Hippocampal formation (tissue), 2 donors: ENCODE measurements at regions not wholly inside any gene's neighbourhood (a gene's known extent, or its start where the extent isn't known, plus 50 kb on each side); places are given as distances from the start of the nearest gene placed in this dataset.

Experiments used
- DNase-seq, 2 donors: peaks; one replicate each; lab custom pipeline; 2025; lab: John Stamatoyannopoulos, UW

DNA sequence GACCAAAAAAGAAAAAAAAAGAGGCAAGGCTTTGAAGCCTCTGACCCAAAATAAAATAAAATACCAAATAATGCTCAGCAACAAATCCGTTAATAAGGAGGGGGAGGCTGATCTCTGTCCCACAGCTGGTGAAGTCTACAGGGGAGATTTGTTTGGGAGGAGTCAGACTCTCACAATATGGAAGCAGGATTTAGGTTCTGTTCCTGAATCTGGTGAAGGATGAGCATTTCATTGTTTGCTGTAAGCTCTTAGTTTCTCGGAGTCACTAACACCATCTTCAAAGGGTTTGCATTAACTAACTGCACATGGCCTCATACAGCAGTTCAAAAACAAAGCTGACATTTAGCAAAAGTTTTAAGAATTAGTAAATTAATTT lies 339.4 kb upstream of the TNP1 start:
- DNase-seq: no peak

DNA sequence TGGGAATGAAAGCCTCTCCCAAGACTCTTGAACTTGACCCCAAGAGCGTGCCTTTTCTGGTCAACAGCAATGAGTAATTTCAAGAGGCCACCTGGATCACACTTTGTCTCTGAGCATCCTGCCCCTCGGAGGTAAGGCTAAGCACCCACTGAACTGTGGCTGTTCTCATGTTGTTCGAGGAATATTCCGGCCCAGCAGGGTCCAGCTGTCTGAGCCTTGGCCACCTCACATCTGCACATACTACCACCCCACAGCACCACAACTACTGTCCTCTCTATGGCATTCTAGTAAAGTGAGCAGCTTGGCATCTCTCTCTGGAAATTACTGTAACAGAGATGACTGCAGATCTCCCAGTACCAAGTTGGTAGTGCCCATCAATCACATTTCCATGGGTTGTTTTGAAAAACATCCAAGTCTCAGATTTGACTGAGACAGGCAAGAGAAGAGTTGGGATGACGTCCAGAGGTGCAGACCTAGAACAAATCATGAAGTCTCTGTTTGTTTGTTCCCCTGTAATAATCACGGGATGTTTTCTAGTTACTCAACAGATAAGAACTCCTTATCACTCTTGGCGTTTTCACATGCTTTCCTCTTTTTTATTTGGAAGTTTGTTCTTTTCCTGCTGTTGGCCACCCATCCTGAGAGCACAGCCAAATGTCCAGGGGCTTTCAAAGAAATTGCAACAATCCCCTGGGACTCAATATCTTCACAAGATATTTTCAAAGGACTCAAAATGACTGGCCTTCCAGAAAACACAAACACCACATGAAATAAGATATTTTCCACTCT lies 336.0 kb upstream of the TNP1 start:
- DNase-seq: no peak

DNA sequence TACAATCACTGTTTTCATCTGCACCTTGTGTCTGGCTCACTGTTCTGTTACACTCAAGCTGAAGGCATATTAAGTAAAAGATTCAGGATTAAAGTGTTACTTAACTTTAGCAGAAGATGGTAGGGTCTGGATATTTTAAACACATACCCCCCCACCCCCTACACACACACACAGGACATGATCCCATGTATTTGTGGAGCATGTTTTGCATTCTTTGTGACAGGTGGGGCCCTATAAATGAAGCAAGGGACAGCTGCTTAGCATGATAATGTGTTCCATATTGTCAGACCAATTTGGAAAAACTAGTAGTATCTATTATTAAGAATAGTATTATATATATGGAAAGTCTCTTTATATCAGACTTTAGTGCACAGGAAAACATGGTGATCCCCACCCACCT lies 335.2 kb upstream of the TNP1 start:
- no peak for DNase-seq

DNA sequence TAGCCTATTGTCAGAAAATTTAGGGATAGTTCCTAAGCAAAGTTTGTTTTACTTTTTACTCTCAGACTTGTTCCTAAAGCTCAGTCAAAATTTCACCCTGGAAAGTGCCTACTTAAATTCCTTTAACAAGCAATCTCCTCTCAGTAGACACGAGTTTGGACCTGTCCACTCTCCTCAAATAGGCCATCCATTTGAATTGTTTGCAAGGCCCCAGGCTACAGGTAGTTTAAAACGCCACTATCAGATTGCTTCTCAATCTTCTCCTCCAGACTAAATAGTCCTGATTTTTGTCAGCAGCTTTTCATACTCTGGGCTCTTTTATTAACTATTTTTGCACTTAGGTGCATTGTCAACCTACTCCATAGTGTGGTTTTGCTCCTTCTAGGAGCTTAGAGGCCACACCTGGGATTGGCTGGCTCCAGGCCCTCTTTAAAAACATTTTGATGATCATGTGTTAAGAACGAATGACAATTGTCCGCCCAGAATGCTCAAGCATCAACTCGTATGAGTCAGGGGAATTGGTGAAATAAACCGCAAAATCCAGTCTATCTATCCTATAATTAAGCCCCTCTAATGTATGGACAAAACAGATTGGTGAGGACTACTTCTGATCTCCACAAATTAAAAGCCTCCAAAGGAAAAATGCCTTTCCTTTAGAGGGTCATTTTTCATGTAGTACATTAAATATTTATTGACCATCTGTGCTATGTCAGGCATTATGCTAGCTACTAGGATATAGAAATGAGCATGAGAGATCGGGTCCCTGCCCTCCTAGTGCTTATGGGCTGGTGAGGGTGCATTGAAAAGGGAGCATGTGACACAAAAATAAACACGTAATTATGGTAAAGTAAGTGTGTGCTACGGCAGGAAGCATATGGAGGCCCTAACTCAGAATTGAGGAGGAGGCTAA lies 333.8 kb upstream of the TNP1 start:
- no peak for DNase-seq

DNA sequence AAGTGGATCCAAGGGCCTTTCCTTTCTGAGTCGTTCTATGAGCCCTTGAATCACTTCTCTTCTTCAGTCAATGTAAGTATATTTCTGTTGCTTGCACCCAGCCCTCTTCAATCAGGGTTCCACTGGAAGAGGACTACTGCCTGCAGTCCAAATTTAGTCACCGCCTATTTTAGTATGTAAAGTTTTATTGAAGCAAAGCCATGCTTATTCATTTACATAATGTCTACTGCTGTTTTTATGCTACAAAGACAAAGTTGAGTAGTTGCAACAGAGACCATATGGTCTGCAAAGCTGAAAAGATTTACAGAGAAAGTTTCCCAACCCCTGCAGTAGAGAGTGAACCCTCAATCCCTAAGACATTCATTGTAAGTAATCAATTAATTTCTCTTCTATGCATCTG lies 332.5 kb upstream of the TNP1 start:
- peak in 1 of 2 donors; percentile 11 for DNase-seq

DNA sequence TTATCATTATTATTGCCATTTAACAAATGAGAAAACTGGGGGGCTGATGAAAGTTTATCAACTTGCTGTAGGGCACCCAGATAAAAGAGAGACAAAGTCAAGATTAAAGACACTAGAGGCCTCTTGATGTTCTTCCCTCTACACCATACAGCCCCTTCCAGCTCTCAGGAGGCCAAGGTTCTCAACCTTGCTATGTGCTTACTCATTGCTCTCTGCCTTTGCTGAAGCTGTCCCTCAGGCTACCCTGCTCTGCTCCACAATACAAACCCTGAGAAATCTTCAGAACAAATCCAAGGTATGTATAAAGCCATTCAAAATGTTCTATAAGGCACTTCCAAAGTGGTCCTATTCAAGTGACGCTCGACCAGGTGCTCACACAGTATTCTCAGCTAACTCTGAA lies 329.9 kb upstream of the TNP1 start:
- no peak for DNase-seq

DNA sequence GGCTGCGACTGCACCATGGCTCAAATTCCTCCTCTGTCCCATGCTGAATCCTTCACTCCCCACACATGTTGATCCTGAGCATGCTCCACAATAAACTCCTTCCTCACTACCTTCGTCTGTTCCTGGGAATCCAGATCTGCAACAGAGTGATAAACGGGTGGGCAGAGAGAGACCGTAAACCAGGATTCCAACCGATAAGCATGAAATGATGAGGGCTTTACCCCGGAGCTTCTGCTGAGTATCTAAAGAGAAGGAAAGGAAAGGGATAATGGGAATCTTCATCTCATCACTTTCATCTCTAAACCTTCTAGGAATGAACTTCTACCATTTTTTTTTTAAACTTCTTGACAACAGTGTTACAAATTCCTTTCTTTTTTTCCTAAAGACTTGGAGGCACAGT lies 329.3 kb upstream of the TNP1 start:
- no peak for DNase-seq

DNA sequence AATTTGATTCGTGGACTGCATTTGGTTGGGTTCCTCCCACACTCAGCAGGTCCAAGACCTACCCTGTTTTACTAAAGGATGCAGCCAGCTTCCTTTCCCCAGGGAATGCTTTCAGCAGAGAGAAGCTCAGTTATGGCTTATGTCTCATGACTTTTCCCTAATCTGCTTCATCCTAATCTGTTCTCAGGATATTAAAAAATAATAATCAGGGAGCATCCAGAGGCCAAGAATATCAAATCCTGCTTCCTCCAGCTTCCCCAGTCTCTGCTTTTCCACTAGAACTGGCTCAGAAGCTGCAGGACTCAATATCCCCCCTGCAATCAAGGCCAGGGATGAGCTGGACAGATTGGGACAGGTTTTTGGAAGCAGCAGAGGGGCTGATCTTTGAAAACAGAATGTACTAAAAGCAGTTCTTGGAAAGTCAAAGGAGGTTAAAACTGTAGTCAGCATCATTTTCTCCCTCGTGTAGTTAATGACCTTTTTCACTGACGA lies 326.9 kb upstream of the TNP1 start:
- DNase-seq: no peak

DNA sequence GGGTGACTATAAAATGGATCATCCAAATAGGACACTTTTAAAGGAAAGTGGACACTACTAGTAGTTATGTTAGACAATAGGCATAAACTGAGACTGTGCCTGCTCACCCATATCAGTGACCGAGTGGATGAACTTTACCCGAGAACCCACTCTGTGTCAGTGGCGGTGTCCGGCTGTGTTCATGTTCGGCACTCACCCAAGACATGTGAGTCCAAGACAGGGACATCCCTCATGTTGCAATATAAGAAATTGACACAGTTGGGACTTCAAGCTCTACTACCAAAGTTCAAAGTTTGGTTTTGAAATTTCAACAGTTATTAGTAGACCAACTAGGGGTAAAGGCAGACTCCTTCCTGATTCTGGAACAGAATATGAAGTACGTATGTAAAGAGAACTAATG lies 326.3 kb upstream of the TNP1 start:
- DNase-seq: no peak

DNA sequence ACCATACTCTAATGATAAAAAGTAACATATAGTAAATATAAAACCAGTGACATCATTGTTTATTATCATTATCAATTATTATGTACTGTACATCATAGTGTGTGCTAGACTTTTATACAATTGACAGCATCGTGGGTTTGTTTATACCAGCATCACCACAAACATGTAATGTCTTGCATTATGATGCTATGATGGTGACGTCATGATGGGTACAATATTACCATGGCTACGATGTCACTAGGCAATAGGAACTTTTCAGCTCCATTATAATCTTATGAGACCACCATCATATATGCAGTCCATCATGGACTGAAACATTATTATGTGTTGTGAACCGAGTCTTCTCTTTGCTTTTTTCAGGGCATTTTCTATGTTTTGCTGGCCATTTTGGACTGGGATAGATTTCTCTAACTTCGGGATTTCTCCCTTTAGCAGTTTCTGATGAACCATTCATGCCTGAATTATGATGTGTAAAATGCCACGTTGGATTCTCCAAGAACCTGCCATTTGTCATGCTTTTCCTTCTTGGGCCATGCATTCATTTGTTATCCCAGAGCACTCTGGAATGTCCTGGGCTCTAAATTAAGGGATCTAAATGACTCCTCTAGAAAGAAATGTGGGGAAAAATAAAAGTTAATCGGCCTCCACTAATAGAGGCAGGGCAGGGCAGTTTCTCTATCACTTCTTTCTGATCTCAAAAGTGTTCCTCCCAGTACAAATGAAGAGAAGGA lies 325.6 kb upstream of the TNP1 start:
- DNase-seq: no peak

DNA sequence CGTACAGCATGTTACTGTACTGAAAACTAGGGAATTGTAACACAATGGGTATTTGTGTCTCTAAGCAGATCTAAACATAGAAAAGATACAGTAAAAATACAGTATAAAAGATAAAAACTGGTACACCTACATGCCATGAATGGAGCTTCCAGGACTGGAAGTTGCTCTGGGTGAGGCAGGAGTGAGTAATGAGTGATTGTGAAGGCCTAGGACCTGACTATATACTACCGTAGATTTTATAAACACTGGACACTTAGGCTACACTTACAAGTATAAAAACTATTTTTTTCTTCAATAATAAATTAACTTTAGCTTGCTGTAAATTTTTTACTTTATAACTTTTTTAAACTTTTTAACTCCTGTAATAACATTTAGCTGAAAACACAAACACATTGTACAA lies 324.4 kb upstream of the TNP1 start:
- DNase-seq: no peak

DNA sequence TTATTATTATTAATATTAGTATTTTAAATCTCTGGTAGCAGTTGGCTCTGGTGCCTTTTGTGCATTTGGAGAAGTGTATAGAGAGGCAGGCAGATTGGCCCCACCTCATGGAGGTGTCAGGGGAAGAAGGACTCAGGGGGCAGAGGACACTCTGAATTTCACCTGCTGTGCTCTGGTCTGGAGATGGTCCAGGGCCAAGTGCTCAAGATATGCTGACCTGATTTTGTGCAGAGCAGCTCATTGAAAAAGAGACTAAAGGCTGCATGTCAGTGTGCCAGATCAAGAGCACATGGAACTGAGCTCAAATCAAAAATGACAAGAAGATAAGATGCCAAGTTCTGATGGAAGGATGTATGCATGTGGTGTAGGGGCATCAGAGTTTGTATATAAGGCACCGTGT lies 323.6 kb upstream of the TNP1 start:
- DNase-seq: no peak

DNA sequence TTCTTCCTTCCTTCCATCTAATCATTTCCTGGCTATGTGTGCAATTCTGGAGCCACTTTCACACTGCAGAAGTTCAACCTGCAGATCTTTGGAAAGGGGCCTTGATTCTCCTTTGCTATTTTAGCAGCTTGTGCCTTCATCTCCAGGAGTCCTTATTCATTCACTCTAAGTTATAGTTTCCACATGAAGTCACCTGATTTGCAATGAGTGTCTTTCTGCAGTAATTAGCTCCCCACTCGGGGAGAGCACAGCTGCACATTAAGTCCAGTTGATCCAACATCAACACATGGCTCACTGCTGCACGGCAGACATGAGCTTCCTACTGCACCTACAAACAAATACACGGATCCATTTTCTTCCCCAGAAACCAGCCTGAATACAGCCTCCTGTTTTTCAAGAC lies 323.1 kb upstream of the TNP1 start:
- DNase-seq: no peak

DNA sequence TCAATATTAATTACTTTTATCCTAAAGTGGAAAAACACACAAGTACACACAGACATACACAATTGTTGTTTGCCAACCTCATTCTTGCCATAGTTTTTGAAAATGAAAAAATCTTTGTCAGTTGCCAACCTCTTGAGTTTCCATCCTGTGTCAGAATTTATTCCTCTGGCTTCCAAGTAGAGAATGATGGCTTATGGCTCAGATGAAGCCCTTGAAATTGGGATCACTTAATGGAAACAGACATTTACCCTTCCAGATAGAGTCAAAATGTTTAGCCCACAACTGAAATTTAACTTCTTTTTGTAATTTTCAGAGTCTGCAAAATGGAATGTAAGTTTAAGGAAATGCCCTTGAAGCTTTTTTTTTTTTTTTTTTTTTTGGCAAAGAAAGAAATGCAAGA lies 321.6 kb upstream of the TNP1 start:
- no peak for DNase-seq

DNA sequence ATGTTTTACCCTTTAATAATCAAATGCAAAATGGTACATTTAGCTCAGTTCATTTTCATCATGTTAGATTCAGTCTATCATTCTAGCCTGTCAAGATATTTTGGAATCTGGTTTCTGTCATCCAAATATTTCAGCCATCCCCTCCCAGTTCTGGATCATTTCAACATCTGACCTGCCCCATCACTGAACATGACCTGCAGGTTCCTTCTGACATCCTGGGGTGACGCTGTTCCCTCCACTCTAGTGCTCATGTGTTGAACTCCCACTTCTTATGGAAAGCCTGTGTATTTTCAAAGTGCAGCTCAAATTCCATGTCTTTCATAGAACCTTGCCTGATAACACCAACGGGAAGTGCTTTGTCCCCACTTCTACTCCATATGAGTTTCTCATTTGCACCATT lies 320.0 kb upstream of the TNP1 start:
- no peak for DNase-seq

DNA sequence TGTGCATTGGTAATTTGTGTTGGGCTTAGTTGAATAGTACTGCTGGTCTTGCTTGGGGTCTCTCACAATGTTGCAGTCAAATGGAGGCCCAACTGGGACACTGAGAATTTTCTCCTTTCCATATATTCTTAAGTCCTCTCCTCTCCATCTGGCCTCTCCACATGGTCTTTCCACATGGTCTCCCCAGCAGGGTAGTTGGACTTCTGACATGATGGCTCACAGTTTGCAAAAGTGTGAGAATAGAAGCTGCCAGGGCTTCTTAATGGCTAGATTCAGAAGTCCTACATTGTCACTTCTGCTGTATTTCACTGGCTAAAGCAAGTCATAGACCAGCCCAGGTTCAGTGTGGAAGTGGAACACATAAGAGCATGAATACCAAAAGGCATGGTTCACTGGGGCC lies 318.5 kb upstream of the TNP1 start:
- no peak for DNase-seq

DNA sequence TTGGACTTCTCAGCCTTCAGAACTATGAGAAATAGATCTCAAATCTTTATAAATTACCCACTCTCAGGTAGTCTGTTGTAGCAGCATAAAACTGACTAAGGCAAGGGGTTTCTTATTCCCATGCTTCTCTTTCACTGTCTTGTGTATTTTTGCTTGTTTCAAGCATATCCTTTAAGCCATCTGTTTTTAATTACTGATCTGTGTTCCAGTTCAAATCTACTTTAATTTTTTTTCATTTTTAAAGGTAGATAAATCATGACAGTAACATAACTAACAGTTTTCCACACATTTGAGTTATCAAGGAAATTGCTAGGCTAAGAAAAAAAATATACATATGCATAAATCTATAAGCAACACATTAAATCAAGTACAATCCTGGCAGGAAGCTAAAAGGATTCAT lies 317.9 kb upstream of the TNP1 start:
- DNase-seq: no peak

DNA sequence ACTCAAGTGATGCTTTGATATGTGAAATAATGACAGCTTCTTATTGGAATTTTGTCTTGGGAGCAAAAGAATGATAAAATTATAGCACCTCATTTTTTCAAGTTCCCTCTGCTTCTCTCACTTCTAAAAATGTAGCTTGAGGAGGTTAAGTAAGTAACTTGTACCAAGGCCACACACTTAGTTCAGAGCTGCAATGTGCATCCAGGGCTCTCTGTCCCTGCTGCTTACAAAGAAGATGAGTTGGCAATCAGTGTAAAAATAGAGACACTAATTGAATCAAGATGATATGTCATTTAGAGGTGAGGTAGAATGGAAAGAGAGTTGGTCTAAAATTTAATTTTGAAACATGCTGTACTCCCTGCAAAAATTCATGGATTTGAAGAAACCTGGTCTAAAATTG lies 312.0 kb upstream of the TNP1 start:
- DNase-seq: no peak

DNA sequence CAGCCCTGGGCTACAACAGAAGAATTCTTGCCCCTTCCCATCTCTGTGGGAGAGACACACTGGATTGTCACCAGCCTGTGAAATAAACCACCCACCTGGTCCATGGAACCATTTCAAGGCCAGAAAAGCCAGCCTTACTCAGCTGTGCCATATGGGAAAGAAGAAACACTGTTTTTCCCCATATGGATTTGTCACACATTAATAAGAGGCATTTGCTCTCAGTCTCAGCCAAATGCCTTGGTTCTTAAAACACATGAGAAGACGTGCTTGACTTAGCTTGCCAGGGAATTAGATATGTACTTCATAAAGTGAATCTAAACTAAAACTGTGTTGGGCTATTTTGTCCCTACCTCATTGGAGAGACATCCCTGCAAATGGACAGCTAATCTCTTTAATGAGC lies 308.6 kb upstream of the TNP1 start:
- peak in 1 of 2 donors; percentile 8 for DNase-seq

DNA sequence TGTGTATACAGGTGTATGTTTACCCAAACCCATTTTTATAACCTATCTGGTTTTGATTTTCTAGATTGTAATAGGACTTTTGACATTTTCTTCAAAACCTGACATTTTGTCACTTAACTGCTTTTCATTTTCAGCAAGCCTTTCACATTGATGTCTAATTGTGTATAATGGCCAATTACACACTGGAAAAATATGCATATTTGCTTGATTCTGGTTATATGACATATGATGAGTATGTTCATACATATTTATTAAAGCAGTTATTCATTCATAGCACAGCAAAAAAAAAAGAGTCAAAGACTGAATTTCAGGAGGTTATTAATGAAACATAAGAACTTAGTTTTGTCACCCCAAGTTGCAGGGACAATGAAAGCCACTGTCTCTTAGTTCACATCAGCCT lies 307.7 kb upstream of the TNP1 start:
- no peak for DNase-seq

DNA sequence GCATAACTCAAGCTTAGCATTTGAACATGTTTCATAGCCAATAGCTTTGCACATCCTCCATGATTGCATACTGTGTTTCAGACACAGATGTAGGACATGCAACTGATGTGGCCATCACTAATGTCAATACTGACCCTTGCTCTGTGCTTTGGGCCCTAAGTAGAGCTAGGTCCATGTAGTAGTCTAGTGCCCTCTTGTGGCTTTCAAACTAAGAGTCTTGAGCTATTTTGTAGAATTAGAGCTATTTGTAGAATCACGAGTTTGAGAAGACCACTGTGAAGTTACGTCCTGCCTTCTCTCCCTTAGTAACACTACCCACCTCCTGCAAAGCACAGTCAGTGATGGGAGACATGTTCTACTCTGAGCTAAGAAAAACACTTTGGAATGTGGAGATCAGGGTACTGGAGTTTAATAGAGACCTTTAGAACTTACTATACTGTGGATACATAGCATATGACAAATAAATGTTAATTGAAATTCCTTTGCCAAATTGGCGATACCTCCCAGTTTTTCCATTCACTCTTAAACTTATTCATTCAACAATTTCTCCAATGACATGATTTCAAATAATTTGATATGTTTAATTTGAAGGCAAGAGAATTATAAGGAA lies 306.5 kb upstream of the TNP1 start:
- peak in 1 of 2 donors; percentile 64 for DNase-seq

DNA sequence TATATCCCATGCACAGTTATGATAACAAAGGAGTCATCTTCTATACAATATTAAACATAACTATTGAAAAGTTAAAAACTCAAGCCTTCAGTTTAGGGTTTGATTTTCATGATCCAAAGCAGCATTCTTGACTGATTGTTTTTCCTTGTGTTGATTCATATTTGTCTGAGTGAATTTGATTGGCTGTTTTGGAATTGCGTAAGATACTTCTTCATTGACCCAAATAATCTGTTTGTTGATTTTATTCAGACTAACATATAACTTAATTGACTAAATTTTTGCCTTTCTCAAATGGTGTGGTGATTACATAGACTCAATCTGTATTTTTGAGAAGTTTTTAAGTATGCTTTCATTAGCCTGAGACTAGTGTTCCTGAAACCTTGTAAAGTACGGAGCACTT lies 305.7 kb upstream of the TNP1 start:
- no peak for DNase-seq
